NOMO-1 treated with dmso at 0.1 percent for 144 hours (cell line): ENCODE measurements at regions not wholly inside any gene's neighbourhood (a gene's known extent, or its start where the extent isn't known, plus 50 kb on each side); places are given as distances from the start of the nearest gene placed in this dataset.
"Not testable (repeated sequence)": the region's sequence is repeated elsewhere in the genome, so short reads cannot be mapped to it uniquely, and the experiment has no call there.

Experiments used
- DNase-seq: peaks from one replicate; lab custom pipeline; 2025; ENCODE audit not compliant: unreplicated experiment; lab: John Stamatoyannopoulos, UW

DNA sequence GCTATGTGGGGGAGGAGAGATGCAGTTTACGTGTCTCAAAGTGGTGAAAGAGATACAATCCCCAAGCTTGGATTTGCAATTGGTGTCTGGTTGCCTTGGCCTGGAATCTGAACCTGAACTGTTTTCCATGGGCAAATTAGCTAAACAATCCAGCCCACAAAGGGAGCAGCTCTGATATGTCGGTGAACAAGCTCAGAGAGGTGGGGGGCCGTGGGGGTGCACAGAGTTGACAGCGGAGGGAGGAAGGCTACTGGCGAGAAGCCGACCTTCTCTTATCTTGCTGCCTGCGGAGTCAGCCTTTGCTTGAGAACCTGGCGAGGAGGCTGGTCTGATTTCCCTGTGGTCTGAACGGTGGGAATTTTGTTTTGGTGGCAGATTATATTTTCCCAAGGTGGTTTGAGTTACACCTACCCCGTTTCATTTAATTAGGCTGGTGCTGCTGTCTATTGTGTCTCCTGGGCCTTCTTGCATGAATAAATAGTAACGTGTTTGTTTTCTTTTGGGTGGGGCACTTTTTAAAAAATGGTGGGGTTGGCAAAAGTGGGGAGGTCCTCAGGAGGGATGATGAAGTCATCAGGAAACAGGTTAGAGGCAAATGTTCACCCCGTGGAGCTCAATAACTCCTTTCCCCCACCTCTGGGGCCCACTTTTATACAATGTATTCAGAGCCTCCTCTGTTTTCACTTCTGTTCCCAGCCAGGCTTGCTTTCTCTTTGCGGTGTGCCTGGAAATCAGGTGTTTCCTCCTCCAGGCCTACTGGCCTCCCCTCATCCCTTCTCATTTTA lies 80.9 kb upstream of the IGFBP5 start:
- no peak for DNase-seq

DNA sequence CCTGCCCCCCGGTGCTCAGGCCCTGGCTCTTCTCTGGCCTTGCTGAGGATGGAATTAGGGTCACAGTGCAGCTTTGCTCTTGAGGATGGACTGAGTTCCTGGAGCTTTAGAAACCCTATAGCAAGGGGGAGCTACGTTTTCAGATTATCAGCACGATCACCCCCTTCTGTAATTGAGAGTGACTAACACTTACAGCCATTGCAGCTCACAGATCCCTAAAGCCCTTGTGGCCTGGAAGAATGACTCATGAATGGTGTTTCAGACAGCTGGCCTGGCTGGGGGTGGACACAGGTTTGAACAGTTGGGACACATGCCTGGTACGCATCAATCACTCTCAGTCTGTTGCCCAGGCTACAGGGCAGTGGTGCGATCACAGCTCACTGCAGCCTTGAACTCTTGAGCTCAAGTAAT lies 79.7 kb upstream of the IGFBP5 start:
- no peak for DNase-seq

GRCh38 chr2:216774620-216775019 lies 79.3 kb upstream of the IGFBP5 start:
- DNase-seq: no peak

GRCh38 chr2:216774180-216774579 lies 78.8 kb upstream of the IGFBP5 start:
- no peak for DNase-seq

- DNase-seq: no peak
Observed at GRCh38 chr2:216773072-216773471, 77.7 kb upstream of the IGFBP5 start.

GRCh38 chr2:216770717-216771116 lies 75.4 kb upstream of the IGFBP5 start:
- DNase-seq: no peak

DNA sequence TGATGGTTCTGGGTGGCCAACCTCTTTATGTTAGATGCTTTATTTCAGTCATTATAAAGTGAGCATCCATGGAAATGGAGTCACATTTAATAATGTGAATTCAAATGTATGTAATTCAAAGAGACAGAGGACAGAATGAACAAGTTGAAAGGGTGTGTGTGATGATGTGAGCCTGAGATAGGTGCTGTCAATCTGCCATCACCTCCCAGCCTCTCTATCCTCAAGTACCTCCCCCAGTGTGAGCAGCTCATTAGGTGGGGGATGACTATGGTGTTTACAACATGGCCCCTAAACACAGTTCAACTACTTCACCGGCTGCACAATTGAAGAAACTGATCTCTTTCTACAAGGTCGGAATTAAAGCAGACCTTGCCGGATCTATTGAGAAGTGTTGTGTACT lies 74.7 kb upstream of the IGFBP5 start:
- no peak for DNase-seq

- no peak for DNase-seq
Observed at GRCh38 chr2:216769626-216770025, 74.3 kb upstream of the IGFBP5 start.

GRCh38 chr2:216768908-216769411 lies 73.6 kb upstream of the IGFBP5 start:
- no peak for DNase-seq

DNA sequence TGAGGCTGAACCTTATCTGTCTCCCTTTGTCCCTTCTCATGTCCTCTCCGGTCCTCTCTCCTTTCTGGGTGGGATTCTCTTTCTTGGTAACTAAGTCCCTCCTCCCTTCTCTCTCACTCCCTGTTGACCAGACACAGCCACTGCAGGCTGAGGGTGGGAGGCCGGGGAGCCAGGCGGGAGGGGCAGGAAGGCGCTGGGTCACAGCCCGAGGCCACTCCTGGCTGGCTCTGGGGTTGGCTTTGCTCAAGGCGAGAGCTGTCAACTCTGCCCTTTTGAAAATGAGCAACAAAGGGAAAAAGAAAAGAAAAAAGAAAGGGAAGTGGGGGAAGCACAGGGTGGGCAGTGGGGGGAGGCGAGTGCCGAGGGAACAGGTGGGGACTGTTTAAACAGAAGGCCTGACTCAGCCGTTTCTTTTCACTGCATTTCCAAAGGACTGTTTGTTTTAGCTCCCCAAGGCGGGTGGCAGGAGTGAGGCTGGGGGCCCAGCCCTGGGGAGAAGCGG lies 70.5 kb upstream of the IGFBP5 start:
- DNase-seq: no peak

- no peak for DNase-seq
Observed at GRCh38 chr2:216763396-216763795, 68.0 kb upstream of the IGFBP5 start.

DNA sequence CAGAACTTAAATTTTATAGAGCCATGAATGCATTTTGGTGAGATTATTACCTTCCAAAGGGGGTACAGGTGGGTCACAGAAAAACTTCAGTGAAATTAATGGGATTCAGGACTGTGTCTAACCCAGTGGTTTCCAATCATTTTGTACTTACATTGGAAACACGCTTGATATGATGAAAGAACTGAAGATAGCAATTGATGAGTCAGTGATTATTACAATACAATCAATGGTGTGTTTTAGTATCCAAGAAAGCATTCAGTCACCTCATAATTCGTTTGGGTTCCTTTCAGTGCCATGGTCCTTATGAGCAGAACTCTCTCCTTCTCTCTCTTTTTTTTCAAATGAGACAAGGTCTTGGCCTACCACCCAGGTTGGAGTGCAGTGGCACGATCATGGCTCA lies 66.5 kb upstream of the IGFBP5 start:
- no peak for DNase-seq

GRCh38 chr2:216761133-216761532 lies 65.8 kb upstream of the IGFBP5 start:
- no peak for DNase-seq

- no peak for DNase-seq
Observed at GRCh38 chr2:216758256-216759155, 63.2 kb upstream of the IGFBP5 start.

- no peak for DNase-seq
Observed at GRCh38 chr2:216757532-216757931, 62.2 kb upstream of the IGFBP5 start.

DNA sequence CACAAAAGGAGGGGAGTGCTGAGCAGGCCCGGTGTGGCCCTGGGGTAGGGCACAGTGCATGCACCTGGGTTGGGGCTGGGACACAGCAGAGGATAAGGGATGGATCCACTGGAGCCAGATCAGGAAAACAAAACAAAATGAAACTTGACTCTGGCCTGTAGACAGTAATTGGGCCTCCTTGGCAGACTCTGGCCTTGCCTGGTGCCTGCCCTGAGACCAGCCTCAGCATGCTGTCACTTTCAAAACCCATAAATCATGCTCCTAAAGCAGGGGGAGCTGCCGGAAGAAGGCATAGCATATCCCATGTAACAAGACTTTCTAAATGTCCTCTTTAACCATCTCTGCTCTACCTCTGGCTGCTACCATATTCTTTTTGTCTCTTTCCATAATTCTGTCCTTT lies 61.1 kb upstream of the IGFBP5 start:
- no peak for DNase-seq

DNA sequence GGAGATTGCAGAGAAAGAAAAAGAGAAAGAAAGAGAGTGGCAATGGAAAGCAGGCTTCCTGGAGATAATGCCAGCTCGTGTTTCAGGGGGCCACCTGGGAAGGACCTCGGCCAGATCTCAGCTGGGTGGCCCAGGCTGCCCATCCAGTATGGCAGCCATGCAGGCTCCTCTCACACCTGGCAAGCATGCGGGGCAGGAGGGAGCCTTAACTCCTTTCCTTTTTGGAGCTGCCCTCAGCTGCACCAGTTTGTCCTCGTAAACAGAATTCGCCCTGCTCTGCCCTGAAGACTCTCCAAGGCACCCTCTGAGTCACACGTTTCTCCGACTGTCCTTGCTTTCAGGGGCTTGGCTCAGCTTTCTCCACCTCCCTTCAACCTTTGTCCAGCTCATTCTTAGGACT lies 59.5 kb upstream of the IGFBP5 start:
- no peak for DNase-seq

- DNase-seq: no peak
Observed at GRCh38 chr2:216754336-216754735, 59.0 kb upstream of the IGFBP5 start.

- DNase-seq: no peak
Observed at GRCh38 chr2:216752855-216753505, 57.6 kb upstream of the IGFBP5 start.

DNA sequence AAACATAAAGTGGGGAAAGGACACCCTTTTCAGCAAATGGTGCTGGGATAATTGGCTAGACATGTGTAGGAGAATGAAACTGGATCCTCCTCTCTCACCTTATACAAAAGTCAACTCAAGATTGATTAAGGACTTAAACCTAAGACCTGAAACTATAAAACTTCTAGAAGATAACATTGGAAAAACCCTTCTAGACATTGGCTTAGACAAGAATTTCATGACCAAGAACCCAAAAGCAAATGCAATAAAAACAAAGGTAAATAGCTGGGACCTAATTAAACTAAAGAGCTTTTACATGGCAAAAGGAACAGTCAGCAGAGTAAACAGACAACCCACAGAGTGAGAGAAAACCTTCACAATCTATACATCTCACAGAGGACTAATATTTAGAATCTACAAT lies 55.4 kb upstream of the IGFBP5 start:
- DNase-seq: not testable (repeated sequence)

DNA sequence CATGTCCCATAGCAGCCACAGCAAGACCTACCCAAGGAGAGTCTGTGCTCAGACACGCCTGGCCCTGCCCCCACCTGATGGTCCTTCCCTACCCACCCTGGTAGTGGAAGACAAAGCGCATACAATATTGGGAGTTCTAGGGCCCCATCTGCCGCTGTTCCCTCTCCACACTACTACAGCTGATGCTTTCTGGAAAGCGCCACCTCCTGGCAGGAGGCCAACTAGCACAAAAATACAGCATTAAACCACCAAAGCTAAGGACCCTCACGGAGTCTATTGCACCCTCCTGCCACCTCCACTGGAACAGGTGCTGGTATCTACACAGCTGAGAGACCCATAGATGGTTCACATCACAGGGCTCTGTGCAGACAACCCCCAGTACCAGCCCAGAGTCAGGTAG lies 50.9 kb upstream of the IGFBP5 start:
- DNase-seq: not testable (repeated sequence)
